PC-3 (cell line): ENCODE measurements at regions not wholly inside any gene's neighbourhood (a gene's known extent, or its start where the extent isn't known, plus 50 kb on each side); places are given as distances from the start of the nearest gene placed in this dataset.

Experiments
- ATAC-seq: fragments of 200-7000 bp; cut with Tn5 transposase; 2 replicates; pipeline ENCODE4 v1.9.1; 2020; ENCODE audit warnings: mild to moderate bottlenecking, moderate library complexity
- BruUV-seq: library from RNA; stranded (reverse); fragments of 400-500 nt; replicated peaks from 2 replicates; lab custom pipeline; 2021; lab: Mats Ljungman, UMichigan
- CTCF ChIA-PET: fragments of 300-600 bp; sonication (Branson Sonifier 250); formaldehyde crosslinking; loops from one replicate; lab custom pipeline; 2022; ENCODE audit warnings: antibody characterized with exemption; lab: Charles Lee
- POLR2A ChIA-PET: fragments of 300-600 bp; sonication (Branson Sonifier 250); formaldehyde crosslinking; loops from one replicate; lab custom pipeline; 2022; ENCODE audit warnings: antibody characterized with exemption; ENCODE audit not compliant: unreplicated experiment; lab: Charles Lee
- DNase-seq: peaks from one replicate; pipeline ENCODE4 v3.0.0-alpha.2; 2015
- H2AFZ ChIP-seq: fragments of 300-600 bp; sonication (generic); 2 replicates; pipeline ENCODE4 v1.6.0; 2016; ENCODE audit warnings: antibody characterized with exemption, low read length
- H3F3A ChIP-seq: fragments of 300-600 bp; sonication (generic); one replicate; pipeline ENCODE4 v1.6.0; 2017; ENCODE audit warnings: antibody characterized with exemption, low read length, control low read depth, mild to moderate bottlenecking; ENCODE audit not compliant: unreplicated experiment
- H3K27ac ChIP-seq: fragments of 300-600 bp; sonication (generic); 2 replicates; pipeline ENCODE4 v1.5.1; 2016; ENCODE audit warnings: mild to moderate bottlenecking, low read length
- H3K27me3 ChIP-seq: fragments of 300-600 bp; sonication (generic); 2 replicates; pipeline ENCODE4 v1.6.1; 2016; ENCODE audit warnings: low read length, mixed read lengths
- H3K36me3 ChIP-seq: fragments of 300-600 bp; sonication (generic); 2 replicates; pipeline ENCODE4 v1.6.1; 2016; ENCODE audit warnings: low read depth, mixed run types, low read length, mixed read lengths
- H3K4me1 ChIP-seq: fragments of 300-600 bp; sonication (generic); 2 replicates; pipeline ENCODE4 v1.5.1; 2016; ENCODE audit warnings: low read length; ENCODE audit not compliant: insufficient read depth
- H3K4me2 ChIP-seq: fragments of 300-600 bp; sonication (generic); 2 replicates; pipeline ENCODE4 v1.6.0; 2016; ENCODE audit warnings: low read length
- H3K4me3 ChIP-seq: fragments of 300-600 bp; sonication (generic); 2 replicates; pipeline ENCODE4 v1.5.1; 2016; ENCODE audit warnings: mild to moderate bottlenecking, low read length, mixed read lengths
- H3K79me2 ChIP-seq: fragments of 300-600 bp; sonication (generic); 2 replicates; pipeline ENCODE4 v1.6.1; 2017; ENCODE audit warnings: low read length, mixed read lengths
- H3K9ac ChIP-seq: fragments of 300-600 bp; sonication (generic); 2 replicates; pipeline ENCODE4 v1.6.0; 2016; ENCODE audit warnings: mild to moderate bottlenecking, low read length
- H3K9me2 ChIP-seq: fragments of 300-600 bp; sonication (generic); replicated peaks from 2 replicates; pipeline ENCODE4 v1.6.1; 2016; ENCODE audit warnings: mixed run types, low read length, mixed read lengths
- H3K9me3 ChIP-seq: fragments of 300-600 bp; sonication (generic); 2 replicates; pipeline ENCODE4 v1.6.1; 2016; ENCODE audit warnings: low read length, mixed read lengths
- H4K20me1 ChIP-seq: fragments of 300-600 bp; sonication (generic); 2 replicates; pipeline ENCODE4 v1.6.1; 2016; ENCODE audit warnings: low read length, mixed read lengths
- EZH2 ChIP-seq: fragments of 300-600 bp; sonication (generic); IDR thresholded peaks from one replicate; pipeline ENCODE4 v1.6.1; 2017; ENCODE audit warnings: antibody characterized with exemption, mild to moderate bottlenecking, low read length; ENCODE audit not compliant: unreplicated experiment
- EZH2phosphoT487 ChIP-seq: fragments of 300-600 bp; sonication (generic); IDR thresholded peaks from 2 replicates; pipeline ENCODE4 v1.6.1; 2018; ENCODE audit warnings: mild to moderate bottlenecking, antibody characterized with exemption, low read length, borderline replicate concordance
- intact Hi-C: fragments of 100-400 bp; cut with micrococcal nuclease; formaldehyde crosslinking; loops from 2 replicates; pipeline ENCODE4 v1.9.0; 2023
- TF ChIP-seq, protein P1 (sequence below): fragments of 300-600 bp; sonication (generic); conservative IDR thresholded peaks from 2 replicates; pipeline ENCODE4 v1.5.1; 2017; ENCODE audit warnings: antibody characterized with exemption, low read depth, mild to moderate bottlenecking, low read length

DNA sequence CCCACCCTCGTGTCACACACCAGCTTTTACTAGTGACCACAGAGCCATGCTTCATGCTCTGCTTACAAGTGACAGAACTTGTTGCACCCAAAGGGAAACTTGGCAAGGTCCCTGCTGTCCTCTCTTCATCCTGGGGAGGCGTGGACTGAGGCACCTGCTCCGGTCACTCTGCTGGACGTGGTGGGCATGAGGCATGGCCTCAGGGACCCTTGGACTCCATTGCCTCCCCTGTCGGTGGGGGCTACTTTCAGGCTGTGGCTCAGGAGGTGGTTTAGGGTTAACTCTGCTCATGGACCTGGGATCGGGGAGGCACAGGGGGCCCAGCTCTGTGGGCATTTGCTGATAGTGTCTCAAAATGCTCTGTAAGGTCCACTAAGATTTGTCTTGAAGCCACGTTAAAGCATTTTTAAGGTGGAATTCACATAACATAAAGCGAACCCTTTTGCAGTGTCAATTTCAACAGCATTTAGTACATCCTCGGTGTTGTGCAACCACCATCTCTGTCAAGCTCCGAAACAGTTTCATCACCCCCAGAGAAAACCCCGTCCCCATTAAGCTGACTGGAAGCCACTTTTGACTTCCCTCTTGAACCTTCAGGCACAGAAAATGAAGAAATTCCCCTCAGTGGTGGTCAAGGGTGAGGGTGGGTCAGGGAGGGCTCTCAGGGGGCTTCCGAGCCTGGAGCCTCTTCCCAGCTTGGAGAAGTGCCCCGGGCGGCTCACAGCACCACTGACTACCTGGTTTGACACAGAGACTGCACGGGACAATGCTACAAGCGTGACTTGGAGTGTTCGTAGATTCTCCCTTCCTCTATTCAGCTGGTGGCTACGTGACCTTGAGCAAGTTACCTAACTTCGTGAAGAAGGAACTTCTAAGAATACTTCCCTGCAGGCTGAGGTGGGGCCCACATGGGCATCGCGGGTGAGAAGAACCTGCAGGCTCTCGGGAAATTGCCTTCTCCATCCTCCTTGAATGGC lies 100.0 kb upstream of the HDAC4 start:
- Histone ChIP-seq H2AFZ (no peak overlapping the region), H3F3A (no peaks in the 10 kb centered on the region), H3K9me3 (no peaks in the 10 kb centered on the region), H3K36me3 (no peaks in the 10 kb centered on the region), H4K20me1 (no peaks in the 10 kb centered on the region), H3K4me2 (no peak overlapping the region), H3K9me2 (no peaks in the 10 kb centered on the region), H3K27ac (no peak overlapping the region), H3K9ac (no peak overlapping the region), H3K27me3 (peaks cover 42% of the 10 kb centered on the region; the same call in 1 of the 2 replicates), H3K4me1 (no peaks in the 10 kb centered on the region), H3K79me2 (no peaks in the 10 kb centered on the region), H3K4me3 (no peak overlapping the region)
- DNase-seq (no peak), ATAC-seq (no peak)
- no TSS peak for BruUV-seq
- ChIA-PET POLR2A (no interaction called here), CTCF (no interaction called here)
- intact Hi-C loops: no loop called here
- TF ChIP-seq EZH2 (no peak), EZH2phosphoT487 (no peak)
- TF ChIP-seq, protein P1, sequence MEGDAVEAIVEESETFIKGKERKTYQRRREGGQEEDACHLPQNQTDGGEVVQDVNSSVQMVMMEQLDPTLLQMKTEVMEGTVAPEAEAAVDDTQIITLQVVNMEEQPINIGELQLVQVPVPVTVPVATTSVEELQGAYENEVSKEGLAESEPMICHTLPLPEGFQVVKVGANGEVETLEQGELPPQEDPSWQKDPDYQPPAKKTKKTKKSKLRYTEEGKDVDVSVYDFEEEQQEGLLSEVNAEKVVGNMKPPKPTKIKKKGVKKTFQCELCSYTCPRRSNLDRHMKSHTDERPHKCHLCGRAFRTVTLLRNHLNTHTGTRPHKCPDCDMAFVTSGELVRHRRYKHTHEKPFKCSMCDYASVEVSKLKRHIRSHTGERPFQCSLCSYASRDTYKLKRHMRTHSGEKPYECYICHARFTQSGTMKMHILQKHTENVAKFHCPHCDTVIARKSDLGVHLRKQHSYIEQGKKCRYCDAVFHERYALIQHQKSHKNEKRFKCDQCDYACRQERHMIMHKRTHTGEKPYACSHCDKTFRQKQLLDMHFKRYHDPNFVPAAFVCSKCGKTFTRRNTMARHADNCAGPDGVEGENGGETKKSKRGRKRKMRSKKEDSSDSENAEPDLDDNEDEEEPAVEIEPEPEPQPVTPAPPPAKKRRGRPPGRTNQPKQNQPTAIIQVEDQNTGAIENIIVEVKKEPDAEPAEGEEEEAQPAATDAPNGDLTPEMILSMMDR: no peak

- CTCF ChIA-PET: no interaction called here
- no TSS peak for BruUV-seq
- no peak overlapping the region for H3K4me2 ChIP-seq
- DNase-seq (no peak), ATAC-seq (no peak)
- no peaks in the 10 kb centered on the region for H3K4me1 ChIP-seq
- intact Hi-C loops: no loop called here
- no peak overlapping the region for H3K9ac ChIP-seq
- TF ChIP-seq, protein P1: no peak
- TF ChIP-seq EZH2: no peak
- no peak for TF ChIP-seq EZH2phosphoT487
- H3K36me3 ChIP-seq: no peaks in the 10 kb centered on the region
- no peak overlapping the region for H2AFZ ChIP-seq
- no peaks in the 10 kb centered on the region for H3K9me2 ChIP-seq
- POLR2A ChIA-PET: no interaction called here
- no peaks in the 10 kb centered on the region for H4K20me1 ChIP-seq
- H3K27me3 ChIP-seq: peaks cover 49% of the 10 kb centered on the region; the same call in 1 of the 2 replicates
- no peak overlapping the region for H3K27ac ChIP-seq
- no peak overlapping the region for H3K4me3 ChIP-seq
- H3K9me3 ChIP-seq: no peaks in the 10 kb centered on the region
- H3F3A ChIP-seq: no peaks in the 10 kb centered on the region
- no peaks in the 10 kb centered on the region for H3K79me2 ChIP-seq
Measured at GRCh38 chr2:239499726-239500573, 99.1 kb upstream of the HDAC4 start.
